ENCODE measurements at regions not wholly inside any gene's neighbourhood (a gene's known extent, or its start where the extent isn't known, plus 50 kb on each side); places are given as distances from the start of the nearest gene placed in this dataset.

- TF ChIP-seq ZFP36 (IDR thresholded peaks at IDR 0.05; ENCODE audit: borderline replicate concordance, partially characterized antibody) (no peak), CTCF (IDR thresholded peaks at IDR 0.05) (no peak), POLR2A (IDR thresholded peaks at IDR 0.05; ENCODE audit: low read length) (no peak), MYC (IDR thresholded peaks at IDR 0.05; ENCODE audit: borderline replicate concordance, low read length) (no peak), HOXA7 (CRISPR knock-in tag; IDR thresholded peaks at IDR 0.05) (no peak), REST (IDR thresholded peaks at IDR 0.05) (no peak), EHF (CRISPR knock-in tag; IDR thresholded peaks at IDR 0.05) (no peak)
These were observed 738.0 kb downstream of the PTPRU start for GRCh38 chr1:29974316-29974724.
